Lung microvascular endothelial cell (primary cell): ENCODE measurements at regions not wholly inside any gene's neighbourhood (a gene's known extent, or its start where the extent isn't known, plus 50 kb on each side); places are given as distances from the start of the nearest gene placed in this dataset.

Experiments
- DNase-seq, 2 donors: peaks; one replicate each; pipeline versions ENCODE4 v3.0.0 to v3.0.0-alpha.2; 2010; ENCODE audit warnings: low read depth in 2 of 2

- no peak for DNase-seq
Observed at GRCh38 chr17:77454242-77455095, 313.7 kb downstream of the SEC14L1 start.

- DNase-seq: no peak
Observed at GRCh38 chr17:77455111-77455890, 314.5 kb downstream of the SEC14L1 start.

GRCh38 chr17:77455891-77456260 lies 315.1 kb downstream of the SEC14L1 start:
- DNase-seq: no peak

- no peak for DNase-seq
Observed at GRCh38 chr17:77456271-77456950, 315.6 kb downstream of the SEC14L1 start.

- DNase-seq: no peak
Observed at GRCh38 chr17:77456951-77457548, 316.3 kb downstream of the SEC14L1 start.

GRCh38 chr17:77457572-77458201 lies 316.9 kb downstream of the SEC14L1 start:
- DNase-seq: no peak

- no peak for DNase-seq
Observed at GRCh38 chr17:77458202-77459017, 317.6 kb downstream of the SEC14L1 start.

- no peak for DNase-seq
Observed at GRCh38 chr17:77459018-77459755, 318.4 kb downstream of the SEC14L1 start.

GRCh38 chr17:77460514-77461046 lies 319.8 kb downstream of the SEC14L1 start:
- no peak for DNase-seq

- no peak for DNase-seq
Observed at GRCh38 chr17:77461277-77462057, 320.7 kb downstream of the SEC14L1 start.

GRCh38 chr17:77462090-77462489 lies 321.3 kb downstream of the SEC14L1 start:
- peak in 1 of 2 donors; percentile 30 for DNase-seq

GRCh38 chr17:77462553-77463497 lies 322.1 kb downstream of the SEC14L1 start:
- no peak for DNase-seq

GRCh38 chr17:77464988-77465357 lies 324.2 kb downstream of the SEC14L1 start:
- no peak for DNase-seq

GRCh38 chr17:77465358-77466041 lies 324.7 kb downstream of the SEC14L1 start:
- peak; percentile 36 to 85 for DNase-seq

GRCh38 chr17:77466140-77466539 lies 325.4 kb downstream of the SEC14L1 start:
- DNase-seq: peak in 1 of 2 donors; percentile 24

- no peak for DNase-seq
Observed at GRCh38 chr17:77466596-77467223, 325.9 kb downstream of the SEC14L1 start.
